Aorta (tissue), 5 donors: ENCODE measurements at regions not wholly inside any gene's neighbourhood (a gene's known extent, or its start where the extent isn't known, plus 50 kb on each side); places are given as distances from the start of the nearest gene placed in this dataset.

Source experiments
- ATAC-seq: fragments of 200-7000 bp; cut with Tn5 transposase; one replicate; pipeline ENCODE4 v1.9.1; 2022; ENCODE audit warnings: moderate library complexity; ENCODE audit not compliant: low FRiP score
- DNase-seq, 2 donors: peaks; one replicate each; pipeline ENCODE4 v3.0.0-alpha.2; 2020
- H3K27ac ChIP-seq, 2 donors: one replicate each; pipeline ENCODE4 v1.5.1; 2013; ENCODE audit warnings: low read length in 2 of 2, mild to moderate bottlenecking in 2 of 2, moderate library complexity in 2 of 2, control low read depth in 1 of 2, inconsistent platforms in 1 of 2, low read depth in 1 of 2
- H3K27me3 ChIP-seq, 2 donors: one replicate each; pipeline ENCODE4 v1.6.1; 2013; ENCODE audit warnings: control low read depth in 1 of 2, low read length in 1 of 2, mild to moderate bottlenecking in 1 of 2, moderate library complexity in 1 of 2; ENCODE audit not compliant: insufficient read depth in 2 of 2, control insufficient read depth in 1 of 2
- H3K36me3 ChIP-seq, 2 donors: one replicate each; pipeline ENCODE4 v1.6.1; 2013; ENCODE audit warnings: control low read depth in 1 of 2, low read length in 1 of 2, mild to moderate bottlenecking in 1 of 2; ENCODE audit not compliant: insufficient read depth in 2 of 2, control insufficient read depth in 1 of 2
- H3K4me1 ChIP-seq, 2 donors: one replicate each; pipeline ENCODE4 v1.6.1; 2013; ENCODE audit warnings: low read length in 2 of 2, control low read depth in 1 of 2, mild to moderate bottlenecking in 1 of 2, moderate library complexity in 1 of 2; ENCODE audit not compliant: insufficient read depth in 2 of 2, control insufficient read depth in 1 of 2
- H3K4me3 ChIP-seq, 2 donors: one replicate each; pipeline ENCODE4 v1.5.1; 2013; ENCODE audit warnings: low read length in 2 of 2, control low read depth in 1 of 2, mild to moderate bottlenecking in 1 of 2
- H3K9me3 ChIP-seq: one replicate; pipeline ENCODE4 v1.6.1; 2013; ENCODE audit warnings: mild to moderate bottlenecking, low read length; ENCODE audit not compliant: control insufficient read depth
- WGBS, 2 donors: extraction: QIAGEN DNeasy Blood & Tissue Kit; methylation state at CpG; one replicate each; pipeline ENCODE4 v1.1.7; 2013; 5-methylcytosine and 5-hydroxymethylcytosine counted together
- intact Hi-C, 2 donors: fragments of 100-400 bp; cut with DNase I; formaldehyde crosslinking; loops; one replicate each; pipeline versions ENCODE4 v1.14.2 to v1.15.0; 2022
- donor health status: healthy with polysubstance abuse.
- donor health status: Bipolar disorder and iron deficiency.
- donor health status: DM: no; HTN: no; CAD: no.
- donor health status: DM: no; HTN: no; CAD: no.
- donor health status: DM: yes; HTN: yes; CAD: no.

- intact Hi-C loops: no loop called here
- H3K27ac ChIP-seq: peak overlapping the region in 1 of 2 donors; percentile 54
- H3K27me3 ChIP-seq: no peaks in the 10 kb centered on the region
- ATAC-seq (peak; percentile 76), DNase-seq (no peak)
- 5 to 6% methylated on average over 2 of the region's 2 CpGs for WGBS, 2 donors
- no peaks in the 10 kb centered on the region for H3K36me3 ChIP-seq
- H3K4me3 ChIP-seq: no peak overlapping the region
- H3K4me1 ChIP-seq: no peaks in the 10 kb centered on the region
- H3K9me3 ChIP-seq: no peaks in the 10 kb centered on the region
Measured at GRCh38 chr20:11403711-11404110, 514.0 kb upstream of the BTBD3 start.

- Histone ChIP-seq H3K4me1 (no peaks in the 10 kb centered on the region), H3K4me3 (no peak overlapping the region), H3K27ac (no peak overlapping the region), H3K36me3 (no peaks in the 10 kb centered on the region), H3K27me3 (no peaks in the 10 kb centered on the region), H3K9me3 (no peaks in the 10 kb centered on the region)
- ATAC-seq (no peak), DNase-seq (no peak)
- intact Hi-C loops: no loop called here
- WGBS, 2 donors: 73 to 74% methylated on average over 6 of the region's 6 CpGs
Measured at GRCh38 chr20:11406877-11407276, 510.8 kb upstream of the BTBD3 start.

GRCh38 chr20:11409561-11409960 is 508.1 kb upstream of the BTBD3 start:
- Histone ChIP-seq H3K27me3 (no peaks in the 10 kb centered on the region), H3K4me1 (no peaks in the 10 kb centered on the region), H3K27ac (no peak overlapping the region), H3K36me3 (no peaks in the 10 kb centered on the region), H3K4me3 (no peak overlapping the region), H3K9me3 (no peaks in the 10 kb centered on the region)
- intact Hi-C loops: no loop called here
- DNase-seq (no peak), ATAC-seq (no peak)

GRCh38 chr20:11411765-11412164 is 505.9 kb upstream of the BTBD3 start:
- Histone ChIP-seq H3K9me3 (no peaks in the 10 kb centered on the region), H3K4me1 (no peaks in the 10 kb centered on the region), H3K36me3 (no peaks in the 10 kb centered on the region), H3K27me3 (no peaks in the 10 kb centered on the region), H3K27ac (no peak overlapping the region), H3K4me3 (no peak overlapping the region)
- WGBS, 2 donors: 95 to 98% methylated on average over 11 of the region's 11 CpGs
- DNase-seq (no peak), ATAC-seq (no peak)
- intact Hi-C loops: no loop called here

GRCh38 chr20:11426948-11427347 is 490.7 kb upstream of the BTBD3 start:
- no peak overlapping the region for H3K27ac ChIP-seq
- ATAC-seq (no peak), DNase-seq (no peak)
- intact Hi-C loops: no loop called here
- no peaks in the 10 kb centered on the region for H3K4me1 ChIP-seq
- no peaks in the 10 kb centered on the region for H3K27me3 ChIP-seq
- no peaks in the 10 kb centered on the region for H3K9me3 ChIP-seq
- no peaks in the 10 kb centered on the region for H3K36me3 ChIP-seq
- no peak overlapping the region for H3K4me3 ChIP-seq
- 65 to 73% methylated on average over 3 of the region's 3 CpGs for WGBS, 2 donors

- Histone ChIP-seq H3K9me3 (no peaks in the 10 kb centered on the region), H3K27ac (no peak overlapping the region), H3K27me3 (no peaks in the 10 kb centered on the region), H3K4me3 (no peak overlapping the region), H3K4me1 (no peaks in the 10 kb centered on the region), H3K36me3 (no peaks in the 10 kb centered on the region)
- intact Hi-C loops: no loop called here
- WGBS, 2 donors: 49 to 61% methylated on average over 2 of the region's 2 CpGs
- no peak for DNase-seq
- no peak for ATAC-seq
Measured at GRCh38 chr20:11429168-11429567, 488.5 kb upstream of the BTBD3 start.

- DNase-seq (no peak), ATAC-seq (no peak)
- WGBS, 2 donors: 66 to 69% methylated on average over 5 of the region's 5 CpGs
- Histone ChIP-seq H3K4me3 (no peak overlapping the region), H3K27ac (no peak overlapping the region), H3K36me3 (no peaks in the 10 kb centered on the region), H3K4me1 (no peaks in the 10 kb centered on the region), H3K9me3 (no peaks in the 10 kb centered on the region), H3K27me3 (no peaks in the 10 kb centered on the region)
- intact Hi-C loops: no loop called here
Measured at GRCh38 chr20:11429889-11430519, 487.7 kb upstream of the BTBD3 start.

GRCh38 chr20:11430652-11431051 is 487.0 kb upstream of the BTBD3 start:
- no peaks in the 10 kb centered on the region for H3K27me3 ChIP-seq
- ATAC-seq: no peak
- no peak overlapping the region for H3K27ac ChIP-seq
- intact Hi-C loops: no loop called here
- no peaks in the 10 kb centered on the region for H3K4me1 ChIP-seq
- no peak for DNase-seq
- WGBS, 2 donors: 89 to 91% methylated on average over 3 of the region's 3 CpGs
- peaks cover under 1% of the 10 kb centered on the region for H3K9me3 ChIP-seq
- H3K36me3 ChIP-seq: no peaks in the 10 kb centered on the region
- H3K4me3 ChIP-seq: no peak overlapping the region

- no peak overlapping the region for H3K4me3 ChIP-seq
- H3K4me1 ChIP-seq: no peaks in the 10 kb centered on the region
- intact Hi-C loops: no loop called here
- no peaks in the 10 kb centered on the region for H3K36me3 ChIP-seq
- no peaks in the 10 kb centered on the region for H3K27me3 ChIP-seq
- H3K27ac ChIP-seq: no peak overlapping the region
- DNase-seq (no peak), ATAC-seq (no peak)
- WGBS, 2 donors: 92 to 93% methylated on average over 1 of the region's 1 CpG
- H3K9me3 ChIP-seq: peaks cover 1% of the 10 kb centered on the region
Measured at GRCh38 chr20:11431621-11432020, 486.1 kb upstream of the BTBD3 start.
